ENCODE measurements at regions not wholly inside any gene's neighbourhood (a gene's known extent, or its start where the extent isn't known, plus 50 kb on each side); places are given as distances from the start of the nearest gene placed in this dataset.

DNA sequence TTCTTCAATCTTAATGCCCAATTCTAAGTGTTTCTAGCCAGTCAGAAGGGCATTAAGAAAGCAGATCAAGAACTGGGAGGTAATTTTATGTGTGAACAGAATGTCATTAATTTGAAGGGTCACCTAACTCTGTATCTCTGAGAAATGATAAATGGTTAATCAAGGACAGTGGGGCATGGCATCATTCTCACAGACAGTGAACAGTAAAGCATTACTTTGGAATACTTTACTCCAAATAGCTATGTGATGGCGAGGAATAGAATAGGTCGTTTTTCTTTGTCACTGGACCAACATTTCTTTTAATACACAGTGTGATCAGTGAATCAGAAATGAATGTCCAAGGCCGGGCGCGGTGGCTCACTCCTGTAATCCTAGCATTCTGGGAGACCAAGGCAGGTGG, 166.1 kb upstream of the KRR1 start:
- no peak for TF ChIP-seq POLR2A (IDR thresholded peaks at IDR 0.05)
- TF ChIP-seq, protein P1, sequence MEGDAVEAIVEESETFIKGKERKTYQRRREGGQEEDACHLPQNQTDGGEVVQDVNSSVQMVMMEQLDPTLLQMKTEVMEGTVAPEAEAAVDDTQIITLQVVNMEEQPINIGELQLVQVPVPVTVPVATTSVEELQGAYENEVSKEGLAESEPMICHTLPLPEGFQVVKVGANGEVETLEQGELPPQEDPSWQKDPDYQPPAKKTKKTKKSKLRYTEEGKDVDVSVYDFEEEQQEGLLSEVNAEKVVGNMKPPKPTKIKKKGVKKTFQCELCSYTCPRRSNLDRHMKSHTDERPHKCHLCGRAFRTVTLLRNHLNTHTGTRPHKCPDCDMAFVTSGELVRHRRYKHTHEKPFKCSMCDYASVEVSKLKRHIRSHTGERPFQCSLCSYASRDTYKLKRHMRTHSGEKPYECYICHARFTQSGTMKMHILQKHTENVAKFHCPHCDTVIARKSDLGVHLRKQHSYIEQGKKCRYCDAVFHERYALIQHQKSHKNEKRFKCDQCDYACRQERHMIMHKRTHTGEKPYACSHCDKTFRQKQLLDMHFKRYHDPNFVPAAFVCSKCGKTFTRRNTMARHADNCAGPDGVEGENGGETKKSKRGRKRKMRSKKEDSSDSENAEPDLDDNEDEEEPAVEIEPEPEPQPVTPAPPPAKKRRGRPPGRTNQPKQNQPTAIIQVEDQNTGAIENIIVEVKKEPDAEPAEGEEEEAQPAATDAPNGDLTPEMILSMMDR (IDR thresholded peaks at IDR 0.05) = no peak

Measured in vagina (tissue), 2 donors.